ENCODE measurements at regions not wholly inside any gene's neighbourhood (a gene's known extent, or its start where the extent isn't known, plus 50 kb on each side); places are given as distances from the start of the nearest gene placed in this dataset.

DNA sequence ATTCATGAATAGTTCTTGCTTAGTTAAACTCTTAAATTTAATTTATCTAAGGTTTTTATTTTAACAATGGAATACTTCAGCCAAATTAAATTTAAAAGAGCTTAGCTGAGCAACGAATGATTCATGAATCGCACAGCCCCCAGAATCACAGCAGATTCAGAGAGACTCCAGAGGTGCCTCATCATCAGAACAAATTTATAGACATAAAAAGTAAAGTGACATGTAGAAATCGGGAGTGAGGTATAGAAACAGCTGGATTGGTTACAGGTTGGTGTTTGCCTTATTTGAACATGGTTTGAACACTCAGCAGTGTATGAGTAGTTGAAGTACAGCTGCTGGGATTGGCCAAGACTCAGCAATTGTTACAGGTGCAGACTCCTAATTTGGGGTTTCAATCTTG is 132.7 kb upstream of the MAP3K4 start:
- TF ChIP-seq NFRKB (IDR thresholded peaks at IDR 0.05) (no peak), BHLHE40 (IDR thresholded peaks at IDR 0.05; ENCODE audit: borderline replicate concordance) (no peak), FOXA1 (IDR thresholded peaks at IDR 0.05) (no peak), HDGF (IDR thresholded peaks at IDR 0.05; ENCODE audit: borderline replicate concordance) (no peak), ARNT (IDR thresholded peaks at IDR 0.05) (no peak), SUZ12 (IDR thresholded peaks at IDR 0.05) (no peak), TARDBP (IDR thresholded peaks at IDR 0.05) (no peak)

Measured in HEK293T (cell line).